ENCODE measurements at regions not wholly inside any gene's neighbourhood (a gene's known extent, or its start where the extent isn't known, plus 50 kb on each side); places are given as distances from the start of the nearest gene placed in this dataset.
A peak's percentile ranks its signal among the peaks of the same experiment; 100 is the strongest.
"Not testable (repeated sequence)": the region's sequence is repeated elsewhere in the genome, so short reads cannot be mapped to it uniquely, and the experiment has no call there.

GRCh38 chr9:129415942-129416651 lies 204.8 kb downstream of the C9orf50 start:
- DNase-seq (peak in 2 of 3 donors; percentile 46 to 48), ATAC-seq (no peak)
- intact Hi-C loops (cut with DNase I) = loop anchor here in 1 of 4 donors (10.0 kb wide), 1 partner anchor 59 kb away; no protein-coding TSS in a partner anchor
- Histone ChIP-seq H3K27me3 (ENCODE audit: control insufficient read depth, insufficient read depth) (no peaks in the 10 kb centered on the region), H3K9me3 (ENCODE audit: control insufficient read depth, low read length) (no peaks in the 10 kb centered on the region), H3K4me1 (ENCODE audit: control insufficient read depth, insufficient read depth, low read length) (peaks cover 5% of the 10 kb centered on the region), H3K4me3 (ENCODE audit: low read length) (no peak overlapping the region), H3K27ac (ENCODE audit: low read length) (no peak overlapping the region)
- WGBS = 70% methylated on average over 26 of the region's 26 CpGs

- 70% methylated on average over 21 of the region's 21 CpGs for WGBS
- DNase-seq (peak in 2 of 3 donors; percentile 59 to 73), ATAC-seq (no peak)
- no peaks in the 10 kb centered on the region for H3K9me3 ChIP-seq (ENCODE audit: control insufficient read depth, low read length)
- H3K27me3 ChIP-seq (ENCODE audit: control insufficient read depth, insufficient read depth) = no peaks in the 10 kb centered on the region
- intact Hi-C loops (cut with DNase I) = loop anchor here in 2 of 4 donors (5.0 to 10.0 kb wide), 2 partner anchors 60 to 67 kb away; no protein-coding TSS in a partner anchor
- H3K4me1 ChIP-seq (ENCODE audit: control insufficient read depth, insufficient read depth, low read length) = peaks cover 5% of the 10 kb centered on the region
- H3K4me3 ChIP-seq (ENCODE audit: low read length) = no peak overlapping the region
- peak overlapping the region; percentile 85 for H3K27ac ChIP-seq (ENCODE audit: low read length)
These were observed 205.6 kb downstream of the C9orf50 start for GRCh38 chr9:129414993-129415941.

GRCh38 chr9:129414377-129414992 lies 206.4 kb downstream of the C9orf50 start:
- intact Hi-C loops (cut with DNase I) = loop anchor here in 2 of 4 donors (5.0 to 10.0 kb wide), 2 partner anchors 60 to 68 kb away; no protein-coding TSS in a partner anchor
- Histone ChIP-seq H3K27ac (ENCODE audit: low read length) (peak overlapping the region; percentile 85), H3K4me3 (ENCODE audit: low read length) (peak overlapping the region; percentile 23), H3K27me3 (ENCODE audit: control insufficient read depth, insufficient read depth) (no peaks in the 10 kb centered on the region), H3K4me1 (ENCODE audit: control insufficient read depth, insufficient read depth, low read length) (peaks cover 5% of the 10 kb centered on the region), H3K9me3 (ENCODE audit: control insufficient read depth, low read length) (no peaks in the 10 kb centered on the region)
- ATAC-seq = peak; percentile 5 to 11
- 37% methylated on average over 31 of the region's 31 CpGs for WGBS
- peak; percentile 58 to 79 (median 77) for DNase-seq

GRCh38 chr9:129413537-129414376 lies 207.1 kb downstream of the C9orf50 start:
- ATAC-seq (peak; percentile 89 to 90), DNase-seq (peak; percentile 100)
- Histone ChIP-seq H3K27me3 (ENCODE audit: control insufficient read depth, insufficient read depth) (no peaks in the 10 kb centered on the region), H3K9me3 (ENCODE audit: control insufficient read depth, low read length) (no peaks in the 10 kb centered on the region), H3K27ac (ENCODE audit: low read length) (peak overlapping the region; percentile 97), H3K4me1 (ENCODE audit: control insufficient read depth, insufficient read depth, low read length) (peaks cover 8% of the 10 kb centered on the region), H3K4me3 (ENCODE audit: low read length) (peak overlapping the region; percentile 66)
- intact Hi-C loops (cut with DNase I) = loop anchor here in 2 of 4 donors (5.0 to 10.0 kb wide), 2 partner anchors 61 to 69 kb away; no protein-coding TSS in a partner anchor
- WGBS = 1% methylated on average over 84 of the region's 84 CpGs

- ATAC-seq (peak; percentile 77 to 81), DNase-seq (peak; percentile 83 to 93 (median 91))
- WGBS = 1% methylated on average over 49 of the region's 49 CpGs
- H3K9me3 ChIP-seq (ENCODE audit: control insufficient read depth, low read length) = no peaks in the 10 kb centered on the region
- peak overlapping the region; percentile 97 for H3K27ac ChIP-seq (ENCODE audit: low read length)
- H3K4me1 ChIP-seq (ENCODE audit: control insufficient read depth, insufficient read depth, low read length) = peaks cover 8% of the 10 kb centered on the region
- H3K27me3 ChIP-seq (ENCODE audit: control insufficient read depth, insufficient read depth) = no peaks in the 10 kb centered on the region
- intact Hi-C loops (cut with DNase I) = loop anchor here in 2 of 4 donors (5.0 to 10.0 kb wide), 2 partner anchors 62 to 69 kb away; no protein-coding TSS in a partner anchor
- H3K4me3 ChIP-seq (ENCODE audit: low read length) = peak overlapping the region; percentile 66
These were observed 207.9 kb downstream of the C9orf50 start for GRCh38 chr9:129412814-129413536.

- intact Hi-C loops (cut with DNase I) = loop anchor here in 2 of 4 donors (5.0 to 10.0 kb wide), 2 partner anchors 63 to 70 kb away; no protein-coding TSS in a partner anchor
- H3K4me1 ChIP-seq (ENCODE audit: control insufficient read depth, insufficient read depth, low read length); H3K4me3 ChIP-seq (ENCODE audit: low read length); DNase-seq; H3K27me3 ChIP-seq (ENCODE audit: control insufficient read depth, insufficient read depth); H3K9me3 ChIP-seq (ENCODE audit: control insufficient read depth, low read length); ATAC-seq: not testable (repeated sequence)
- WGBS = 73% methylated on average over 11 of the region's 11 CpGs
- peak overlapping the region; percentile 97 for H3K27ac ChIP-seq (ENCODE audit: low read length)
These were observed 208.6 kb downstream of the C9orf50 start for GRCh38 chr9:129412176-129412813.

- Histone ChIP-seq H3K9me3 (ENCODE audit: control insufficient read depth, low read length) (no peaks in the 10 kb centered on the region), H3K4me1 (ENCODE audit: control insufficient read depth, insufficient read depth, low read length) (peaks cover 8% of the 10 kb centered on the region), H3K27me3 (ENCODE audit: control insufficient read depth, insufficient read depth) (no peaks in the 10 kb centered on the region), H3K4me3 (ENCODE audit: low read length) (no peak overlapping the region), H3K27ac (ENCODE audit: low read length) (no peak overlapping the region)
- intact Hi-C loops (cut with DNase I) = loop anchor here in 2 of 4 donors (5.0 to 10.0 kb wide), 2 partner anchors 63 to 71 kb away; no protein-coding TSS in a partner anchor
- 94% methylated on average over 19 of the region's 19 CpGs for WGBS
- ATAC-seq (no peak), DNase-seq (peak in 2 of 3 donors; percentile 52 to 56)
These were observed 209.3 kb downstream of the C9orf50 start for GRCh38 chr9:129411501-129412175.

- intact Hi-C loops (cut with DNase I) = loop anchor here in 2 of 4 donors (5.0 to 10.0 kb wide), 2 partner anchors 65 to 72 kb away; no protein-coding TSS in a partner anchor
- no peaks in the 10 kb centered on the region for H3K9me3 ChIP-seq (ENCODE audit: control insufficient read depth, low read length)
- H3K4me1 ChIP-seq (ENCODE audit: control insufficient read depth, insufficient read depth, low read length) = peaks cover 8% of the 10 kb centered on the region
- no peaks in the 10 kb centered on the region for H3K27me3 ChIP-seq (ENCODE audit: control insufficient read depth, insufficient read depth)
- H3K27ac ChIP-seq (ENCODE audit: low read length) = no peak overlapping the region
- DNase-seq (no peak), ATAC-seq (no peak)
- H3K4me3 ChIP-seq (ENCODE audit: low read length) = no peak overlapping the region
- 81% methylated on average over 4 of the region's 4 CpGs for WGBS
These were observed 210.7 kb downstream of the C9orf50 start for GRCh38 chr9:129410226-129410625.

All from right cardiac atrium (tissue), 5 donors.